NCI-H146 (cell line): ENCODE measurements at regions not wholly inside any gene's neighbourhood (a gene's known extent, or its start where the extent isn't known, plus 50 kb on each side); places are given as distances from the start of the nearest gene placed in this dataset.

ENCODE experiments used
- DNase-seq: peaks from one replicate; lab custom pipeline; 2025; lab: John Stamatoyannopoulos, UW

GRCh38 chr7:46672861-46673260 is 751.8 kb upstream of the IGFBP3 start:
- no peak for DNase-seq

- DNase-seq: no peak
Observed at GRCh38 chr7:46671108-46671769, 750.2 kb upstream of the IGFBP3 start.

- no peak for DNase-seq
Observed at GRCh38 chr7:46669028-46669427, 748.0 kb upstream of the IGFBP3 start.

DNA sequence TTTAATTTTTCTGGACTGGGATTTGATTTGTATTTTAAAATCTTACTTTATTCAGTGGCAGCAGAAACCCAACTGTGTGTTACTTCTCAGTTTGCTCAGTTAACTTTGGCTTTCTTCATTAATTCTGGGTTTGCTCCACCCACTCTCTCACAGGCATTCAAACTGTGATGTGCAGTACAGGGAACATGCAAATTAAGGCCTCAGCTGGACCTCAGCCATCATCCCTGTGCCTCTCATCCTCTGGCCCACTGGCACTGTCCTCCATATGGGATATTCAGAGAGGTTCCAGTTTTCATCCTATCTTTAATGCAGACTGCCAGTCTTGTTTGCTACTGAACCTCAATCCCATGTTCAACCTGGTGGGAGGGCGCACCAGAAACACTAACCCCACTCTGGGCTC is 743.4 kb upstream of the IGFBP3 start:
- no peak for DNase-seq

GRCh38 chr7:46663025-46663424 is 742.0 kb upstream of the IGFBP3 start:
- DNase-seq: no peak

DNA sequence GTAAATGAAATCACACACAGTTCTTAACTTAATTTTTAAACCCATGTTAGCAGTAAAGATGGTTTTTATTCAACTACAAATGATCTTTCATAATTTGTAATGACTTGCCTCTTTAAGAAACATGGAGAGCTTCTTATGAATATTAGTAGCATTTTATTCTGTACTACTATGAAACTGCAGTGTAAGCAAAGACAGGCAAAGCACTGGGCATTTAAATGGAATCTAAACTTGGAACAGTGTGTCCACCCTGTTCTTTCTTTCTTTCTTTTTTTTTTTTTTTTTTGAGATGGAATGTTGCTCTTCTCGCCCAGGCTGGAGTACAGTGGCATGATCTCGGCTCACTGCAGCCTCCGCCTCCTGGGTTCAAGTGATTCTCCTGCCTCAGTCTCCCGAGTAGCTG is 740.4 kb upstream of the IGFBP3 start:
- no peak for DNase-seq

- DNase-seq: no peak
Observed at GRCh38 chr7:46660402-46660980, 739.4 kb upstream of the IGFBP3 start.

- no peak for DNase-seq
Observed at GRCh38 chr7:46658281-46658680, 737.2 kb upstream of the IGFBP3 start.

GRCh38 chr7:46654546-46655443 is 733.7 kb upstream of the IGFBP3 start:
- DNase-seq: no peak

- DNase-seq: no peak
Observed at GRCh38 chr7:46653848-46654247, 732.8 kb upstream of the IGFBP3 start.

DNA sequence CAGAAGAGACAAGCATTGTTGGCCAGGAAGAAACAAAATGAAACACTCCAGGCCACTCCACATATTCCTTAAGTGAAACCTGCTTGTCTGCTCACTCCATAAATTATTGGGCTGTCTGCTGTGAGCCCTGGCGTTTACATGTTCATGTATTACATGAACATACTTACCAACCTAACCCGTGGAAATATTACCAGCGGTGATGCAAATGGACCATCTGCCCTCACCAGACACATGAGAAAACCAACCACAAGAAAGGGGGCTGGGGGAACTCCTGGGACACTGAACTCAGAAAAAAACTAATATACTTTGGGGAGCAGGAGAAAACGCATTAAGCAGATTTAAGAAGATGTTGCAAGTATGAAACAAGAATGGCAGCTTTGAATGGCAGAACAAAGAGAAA is 731.2 kb upstream of the IGFBP3 start:
- no peak for DNase-seq

- DNase-seq: no peak
Observed at GRCh38 chr7:46651561-46652088, 730.6 kb upstream of the IGFBP3 start.

DNA sequence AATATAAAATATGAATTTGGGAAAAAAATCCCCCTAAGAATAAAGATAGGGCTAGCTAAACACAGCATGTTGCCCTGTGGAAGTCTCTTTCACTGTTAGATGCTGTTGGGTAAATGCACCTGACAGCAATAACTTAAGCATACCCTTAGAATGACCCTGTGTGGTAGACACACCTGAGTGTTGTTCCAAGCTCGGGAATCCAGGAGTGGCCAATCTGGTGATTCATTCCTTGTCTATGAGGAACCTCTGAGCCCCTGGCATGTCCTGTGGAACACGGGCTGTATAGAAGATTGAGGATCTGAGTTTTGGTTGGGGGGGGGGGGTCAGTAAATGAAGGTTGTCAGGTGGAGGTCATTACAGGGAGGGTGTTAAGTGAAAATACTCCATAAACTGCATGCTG is 730.0 kb upstream of the IGFBP3 start:
- DNase-seq: no peak

- no peak for DNase-seq
Observed at GRCh38 chr7:46649876-46650275, 728.8 kb upstream of the IGFBP3 start.

DNA sequence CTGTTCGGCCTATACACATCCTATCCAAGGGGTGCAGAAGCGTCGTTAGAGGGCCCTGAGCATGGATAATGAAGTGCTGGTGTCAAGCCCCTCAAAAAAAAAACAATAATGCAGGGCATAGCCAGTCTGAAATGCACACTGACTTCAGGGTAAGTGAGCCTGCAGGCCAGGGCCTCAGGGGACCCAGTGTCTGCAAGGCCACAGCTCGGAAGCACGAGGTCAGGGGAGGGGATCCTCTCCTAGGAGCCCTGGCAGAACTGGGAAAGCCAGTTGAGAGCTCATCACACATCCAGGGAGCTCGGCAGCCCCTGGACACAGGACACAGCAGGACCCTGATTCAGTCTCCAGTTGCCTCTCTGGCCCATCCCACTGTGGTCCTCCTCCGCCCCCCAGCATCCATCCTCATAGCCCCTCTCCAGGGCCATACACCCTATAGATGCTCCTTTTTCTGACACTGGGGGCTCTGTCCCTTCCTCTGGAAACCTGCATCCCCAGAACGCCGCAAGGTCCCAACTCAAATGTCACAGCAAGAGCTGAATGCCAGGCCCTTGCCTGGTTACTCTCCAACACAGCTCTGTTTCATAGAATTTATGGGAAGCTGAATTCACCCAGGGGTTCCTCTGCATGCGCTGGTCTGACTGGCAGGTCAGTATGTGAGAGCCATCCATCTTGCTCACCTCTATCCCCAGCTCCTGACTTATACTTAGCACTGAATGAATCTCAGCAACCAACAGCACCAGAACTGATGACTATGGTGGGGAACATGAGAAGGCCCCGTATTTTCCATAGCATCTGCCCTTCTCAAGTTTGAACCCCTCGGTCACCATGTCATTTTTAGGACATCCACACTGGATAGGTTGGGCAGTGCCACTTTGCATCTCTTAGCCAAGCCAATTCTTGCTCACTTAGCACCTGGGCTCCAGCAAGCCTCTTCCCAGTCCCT is 717.0 kb upstream of the IGFBP3 start:
- no peak for DNase-seq

DNA sequence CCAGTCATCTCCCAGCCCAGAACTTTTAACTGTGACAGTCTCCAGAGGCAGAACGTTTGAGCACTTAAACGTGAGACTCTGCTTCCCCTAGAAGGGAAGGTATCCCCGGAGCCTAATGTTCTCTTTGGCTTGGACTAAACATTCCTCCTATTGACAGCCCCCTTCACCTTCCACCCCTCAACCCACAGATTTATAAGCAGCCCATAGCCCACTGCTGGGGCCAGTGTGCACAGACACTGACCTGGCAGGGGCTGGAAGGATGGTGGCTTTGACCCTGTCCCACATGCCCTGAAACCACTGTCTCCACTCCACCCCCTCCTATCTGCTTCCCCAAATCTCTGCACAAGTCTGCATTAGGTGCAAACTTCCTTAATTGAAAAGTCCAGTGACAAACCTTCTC is 715.0 kb upstream of the IGFBP3 start:
- no peak for DNase-seq

DNA sequence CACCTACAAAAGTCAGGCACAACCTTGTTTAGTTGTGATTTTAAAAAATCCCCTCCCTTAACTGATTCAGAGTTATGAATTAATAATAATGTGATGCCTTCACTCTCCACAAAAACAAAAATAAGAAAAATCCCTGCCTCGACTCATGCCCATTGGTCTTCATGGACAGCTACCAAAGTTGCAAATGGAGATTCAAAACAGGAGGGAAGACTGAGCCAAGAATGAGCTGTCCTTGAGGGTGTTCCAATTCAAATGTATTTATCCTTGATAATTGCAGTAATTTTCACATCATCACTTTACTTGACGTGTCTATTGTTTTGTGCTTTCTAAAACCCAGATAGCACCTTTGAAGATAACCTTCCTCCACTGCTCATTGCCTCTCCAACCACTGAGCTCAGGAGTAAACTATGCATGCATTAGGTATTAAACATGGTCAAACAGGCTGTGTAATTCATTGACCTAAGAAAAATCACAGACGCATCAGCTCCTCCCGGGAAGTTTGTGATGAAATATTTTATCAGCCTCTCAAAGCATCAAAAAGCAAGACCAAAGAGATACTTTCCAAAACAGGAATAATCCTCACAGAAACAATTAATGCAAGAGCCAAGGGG is 712.7 kb upstream of the IGFBP3 start:
- no peak for DNase-seq

GRCh38 chr7:46633200-46633599 is 712.1 kb upstream of the IGFBP3 start:
- no peak for DNase-seq

DNA sequence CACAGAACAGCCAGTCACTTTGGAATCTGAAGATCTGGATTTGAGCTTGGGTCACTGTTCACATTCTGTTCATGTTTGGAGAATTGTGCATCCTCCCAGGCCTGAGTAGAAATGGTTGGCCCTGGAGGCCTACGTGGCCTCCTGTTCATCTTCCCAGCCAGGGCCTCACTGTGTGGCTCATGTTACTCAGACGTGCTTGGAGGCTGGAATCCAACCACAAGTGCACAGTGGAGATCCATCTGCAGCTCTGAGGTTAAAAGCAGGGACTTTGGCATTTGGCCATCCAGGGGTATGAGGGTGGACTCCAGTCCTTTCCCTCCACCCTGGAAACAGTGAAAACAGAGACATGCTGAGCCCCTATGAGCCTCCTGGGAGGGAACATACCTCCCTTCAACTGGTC is 709.0 kb upstream of the IGFBP3 start:
- DNase-seq: no peak

DNA sequence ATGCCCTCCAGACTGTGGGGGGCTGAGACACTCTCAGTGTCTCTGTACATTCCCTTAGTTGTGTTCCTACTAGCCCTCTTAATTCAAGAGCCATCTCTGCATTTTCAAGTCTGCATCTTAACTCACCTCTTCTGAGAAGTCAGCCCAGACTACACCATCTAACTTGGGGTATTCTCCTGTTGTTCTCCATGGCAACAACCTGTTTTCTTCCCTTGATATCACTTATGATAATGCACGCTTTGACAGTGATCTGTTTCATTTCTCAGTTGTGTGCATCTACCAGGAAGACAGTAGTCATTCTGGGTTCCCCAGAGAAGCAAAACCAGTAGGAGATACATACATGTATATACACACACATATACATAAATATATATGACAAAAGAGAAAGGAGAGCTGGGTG is 707.3 kb upstream of the IGFBP3 start:
- no peak for DNase-seq

DNA sequence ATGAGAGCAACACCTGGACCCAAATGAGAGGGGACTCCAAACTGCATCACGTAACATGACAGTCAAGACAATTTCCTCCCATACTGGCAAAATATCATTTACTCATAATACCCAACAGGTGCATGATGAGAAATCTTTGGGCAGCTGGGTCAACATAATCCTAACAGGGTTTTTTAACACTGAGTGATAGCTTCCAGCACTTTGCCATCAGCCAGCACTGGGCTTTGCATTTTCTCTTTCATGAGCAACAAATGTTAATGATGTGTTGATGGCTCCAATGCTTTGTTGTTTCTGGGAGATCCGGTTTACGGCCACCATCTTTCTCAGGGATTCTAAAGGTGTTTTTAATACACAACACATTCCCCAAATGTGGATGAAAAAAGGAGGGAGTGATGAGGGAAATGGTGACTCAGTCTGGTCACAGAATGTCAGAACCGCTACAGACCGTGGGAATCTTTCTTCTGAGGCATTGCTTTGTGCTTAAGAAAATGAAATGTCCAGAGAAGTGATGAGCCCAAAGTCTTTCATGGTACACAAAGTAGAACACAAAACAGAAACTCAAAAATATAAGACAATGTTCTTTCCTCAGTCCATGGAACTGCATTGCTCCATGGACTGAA is 705.7 kb upstream of the IGFBP3 start:
- DNase-seq: no peak
